Caco-2 (cell line): ENCODE measurements at regions not wholly inside any gene's neighbourhood (a gene's known extent, or its start where the extent isn't known, plus 50 kb on each side); places are given as distances from the start of the nearest gene placed in this dataset.

Source experiments
- BruUV-seq: library from RNA; stranded (reverse); fragments of 400-500 nt; replicated peaks from 2 replicates; lab custom pipeline; 2021; lab: Mats Ljungman, UMichigan
- CTCF ChIA-PET: fragments of 300-600 bp; sonication (Branson Sonifier 250); formaldehyde crosslinking; loops from one replicate; lab custom pipeline; 2022; ENCODE audit warnings: antibody characterized with exemption; lab: Charles Lee
- POLR2A ChIA-PET: fragments of 300-600 bp; sonication (Branson Sonifier 250); formaldehyde crosslinking; loops from one replicate; lab custom pipeline; 2022; ENCODE audit warnings: antibody characterized with exemption; lab: Charles Lee
- DNase-seq, 2 experiments: peaks; one replicate each; pipeline versions ENCODE4 v3.0.0 to v3.0.0-alpha.2; 2020 to 2022
- H3K27me3 ChIP-seq: replicated peaks from 2 replicates; pipeline ENCODE4 v1.6.0; 2011; ENCODE audit warnings: low read length; ENCODE audit not compliant: control insufficient read depth, insufficient read depth
- H3K36me3 ChIP-seq: 2 replicates; pipeline ENCODE4 v1.5.1; 2011; ENCODE audit warnings: low read length; ENCODE audit not compliant: control insufficient read depth, insufficient read depth
- H3K4me1 ChIP-seq: fragments of 250-450 bp; sonication (Bioruptor Pico); 2 replicates; pipeline ENCODE4 v1.5.1; 2020; ENCODE audit warnings: mild to moderate bottlenecking
- H3K4me3 ChIP-seq: 2 replicates; pipeline ENCODE4 v1.5.1; 2011; ENCODE audit warnings: low read depth, mild to moderate bottlenecking, control low read depth, low read length
- H3K9me3 ChIP-seq: fragments of 250-450 bp; sonication (Bioruptor Pico); 2 replicates; pipeline ENCODE4 v1.5.1; 2020; ENCODE audit warnings: mild to moderate bottlenecking, moderate library complexity
- H3K27ac Mint-ChIP-seq: one replicate; pipeline ENCODE4 v1.8.0; 2022; ENCODE audit warnings: mixed read lengths; ENCODE audit not compliant: unreplicated experiment
- H3K27me3 Mint-ChIP-seq: one replicate; pipeline ENCODE4 v1.8.0; 2022; ENCODE audit warnings: mixed read lengths; ENCODE audit not compliant: insufficient read depth, unreplicated experiment
- H3K36me3 Mint-ChIP-seq: one replicate; pipeline ENCODE4 v1.8.0; 2022; ENCODE audit warnings: mild to moderate bottlenecking, mixed read lengths; ENCODE audit not compliant: insufficient read depth, unreplicated experiment
- H3K4me1 Mint-ChIP-seq: one replicate; pipeline ENCODE4 v1.8.0; 2022; ENCODE audit warnings: low read depth, mixed read lengths; ENCODE audit not compliant: unreplicated experiment
- H3K4me3 Mint-ChIP-seq: one replicate; pipeline ENCODE4 v1.8.0; 2022; ENCODE audit warnings: mild to moderate bottlenecking, moderate library complexity, mixed read lengths; ENCODE audit not compliant: unreplicated experiment
- H3K9me3 Mint-ChIP-seq: one replicate; pipeline ENCODE4 v1.8.0; 2022; ENCODE audit warnings: mixed read lengths; ENCODE audit not compliant: unreplicated experiment
- CTCF ChIP-seq, 2 experiments: fragments of 200-600 bp in 1 of 2; IDR thresholded peaks; 1 replicate in 1 of 2; 2 replicates in 1 of 2; pipeline versions ENCODE4 v1.5.1 to v1.8.0; 2011 to 2022; ENCODE audit warnings: antibody characterized with exemption in 1 of 2, control low read depth in 1 of 2, inconsistent platforms in 1 of 2, low read depth in 1 of 2, low read length in 1 of 2, mild to moderate bottlenecking in 1 of 2, moderate library complexity in 1 of 2; ENCODE audit not compliant: insufficient read depth in 1 of 2, severe bottlenecking in 1 of 2, unreplicated experiment in 1 of 2
- intact Hi-C: fragments of 100-400 bp; cut with micrococcal nuclease; formaldehyde crosslinking; loops from one replicate; pipeline ENCODE4 v1.10.0; 2022; ENCODE audit not compliant: unreplicated experiment

GRCh38 chr1:174072581-174072980 lies 50.4 kb upstream of the RC3H1 start:
- Mint-ChIP-seq H3K9me3 (no peaks in the 10 kb centered on the region), H3K4me1 (no peaks in the 10 kb centered on the region), H3K36me3 (no peaks in the 10 kb centered on the region), H3K27me3 (peaks cover 15% of the 10 kb centered on the region), H3K4me3 (no peak overlapping the region), H3K27ac (no peak overlapping the region)
- Histone ChIP-seq H3K27me3 (no peaks in the 10 kb centered on the region), H3K4me1 (no peaks in the 10 kb centered on the region), H3K9me3 (no peaks in the 10 kb centered on the region), H3K4me3 (no peak overlapping the region), H3K36me3 (no peaks in the 10 kb centered on the region)
- CTCF ChIA-PET = no interaction called here
- DNase-seq = no peak
- no peak for TF ChIP-seq CTCF (IDR thresholded peaks at IDR 0.05; ENCODE audit: insufficient read depth in 1 of 2, low read depth in 1 of 2, low read length in 1 of 2, severe bottlenecking in 1 of 2, unreplicated experiment in 1 of 2)
- BruUV-seq = no TSS peak
- POLR2A ChIA-PET = no interaction called here
- intact Hi-C loops = loop anchor here (10.0 kb wide), 1 partner anchor 88 kb away; no protein-coding TSS in a partner anchor
